ENCODE measurements at regions not wholly inside any gene's neighbourhood (a gene's known extent, or its start where the extent isn't known, plus 50 kb on each side); places are given as distances from the start of the nearest gene placed in this dataset.

- intact Hi-C loops (cut with micrococcal nuclease): no loop called here
- Histone ChIP-seq H3K27ac (ENCODE audit: low read depth in 1 of 2, low read length in 2 of 2) (no peak overlapping the region), H3K4me1 (ENCODE audit: control insufficient read depth in 1 of 2, insufficient read depth in 2 of 2, low read length in 2 of 2) (no peaks in the 10 kb centered on the region), H3K4me2 (replicated peaks; ENCODE audit: extremely low read depth, low read length, poor library complexity, severe bottlenecking) (no peak overlapping the region), H3K9me3 (replicated peaks in 1 of 2; ENCODE audit: control insufficient read depth in 1 of 2, insufficient read depth in 1 of 2, low read length in 2 of 2) (peaks cover 14 to 15% of the 10 kb centered on the region in 2 donors), H4K20me1 (ENCODE audit: insufficient read depth, low read length) (no peaks in the 10 kb centered on the region), H3K27me3 (ENCODE audit: control insufficient read depth in 2 of 2, insufficient read depth in 2 of 2, low read length in 2 of 2) (no peaks in the 10 kb centered on the region), H3K79me2 (ENCODE audit: insufficient read depth, low read length) (no peaks in the 10 kb centered on the region), H3K9ac (ENCODE audit: insufficient read depth, low read length, poor library complexity, severe bottlenecking) (no peak overlapping the region), H3K4me3 (replicated peaks in 1 of 3; ENCODE audit: low read depth in 2 of 3, low read length in 3 of 3) (no peak overlapping the region), H3K36me3 (replicated peaks in 1 of 2; ENCODE audit: control insufficient read depth in 1 of 2, insufficient read depth in 2 of 2, low read length in 2 of 2) (no peaks in the 10 kb centered on the region), H2AFZ (ENCODE audit: insufficient read depth, low read depth, low read length, poor library complexity, severe bottlenecking) (no peak overlapping the region)
- Mint-ChIP-seq H3K4me3 (no peak overlapping the region), H3K4me1 (no peaks in the 10 kb centered on the region), H3K9me3 (peaks cover 0 to 13% (median 8%) of the 10 kb centered on the region in 7 donors), H3K27ac (no peak overlapping the region), H3K36me3 (no peaks in the 10 kb centered on the region), H3K27me3 (ENCODE audit: low read depth in 3 of 3) (no peaks in the 10 kb centered on the region)
- no peak for TF ChIP-seq CTCF (IDR thresholded peaks at IDR 0.05)
- DNase-seq: no peak
Measured at GRCh38 chr4:111410571-111410970, 734.7 kb upstream of the FAM241A start.

- no peak for TF ChIP-seq CTCF (IDR thresholded peaks at IDR 0.05)
Measured at GRCh38 chr4:111417521-111417920, 727.7 kb upstream of the FAM241A start.

More at GRCh38 chr4:111417521-111417920, 727.7 kb upstream of the FAM241A start:
- H3K9me3 Mint-ChIP-seq: peaks cover 2 to 18% (median 6%) of the 10 kb centered on the region in 7 donors
- H3K27ac ChIP-seq (ENCODE audit: low read depth in 1 of 2, low read length in 2 of 2): no peak overlapping the region
- no peak overlapping the region for H3K4me3 Mint-ChIP-seq
- H3K27me3 ChIP-seq (ENCODE audit: control insufficient read depth in 2 of 2, insufficient read depth in 2 of 2, low read length in 2 of 2): no peaks in the 10 kb centered on the region
- H3K27me3 Mint-ChIP-seq (ENCODE audit: low read depth in 3 of 3): peaks cover 0 to 1% (median 0%) of the 10 kb centered on the region in 3 donors
- no peak for DNase-seq
- no peaks in the 10 kb centered on the region for H3K4me1 Mint-ChIP-seq
- peaks cover 18 to 20% of the 10 kb centered on the region in 2 donors for H3K9me3 ChIP-seq (replicated peaks in 1 of 2; ENCODE audit: control insufficient read depth in 1 of 2, insufficient read depth in 1 of 2, low read length in 2 of 2)
- H3K9ac ChIP-seq (ENCODE audit: insufficient read depth, low read length, poor library complexity, severe bottlenecking): no peak overlapping the region
- no peaks in the 10 kb centered on the region for H3K79me2 ChIP-seq (ENCODE audit: insufficient read depth, low read length)
- no peaks in the 10 kb centered on the region for H4K20me1 ChIP-seq (ENCODE audit: insufficient read depth, low read length)
- no peak overlapping the region for H3K4me2 ChIP-seq (replicated peaks; ENCODE audit: extremely low read depth, low read length, poor library complexity, severe bottlenecking)
- H3K36me3 Mint-ChIP-seq: no peaks in the 10 kb centered on the region
- no peaks in the 10 kb centered on the region for H3K4me1 ChIP-seq (ENCODE audit: control insufficient read depth in 1 of 2, insufficient read depth in 2 of 2, low read length in 2 of 2)
- H2AFZ ChIP-seq (ENCODE audit: insufficient read depth, low read depth, low read length, poor library complexity, severe bottlenecking): no peak overlapping the region
- H3K27ac Mint-ChIP-seq: no peak overlapping the region
- no peak overlapping the region for H3K4me3 ChIP-seq (replicated peaks in 1 of 3; ENCODE audit: low read depth in 2 of 3, low read length in 3 of 3)
- intact Hi-C loops (cut with micrococcal nuclease): no loop called here
- H3K36me3 ChIP-seq (replicated peaks in 1 of 2; ENCODE audit: control insufficient read depth in 1 of 2, insufficient read depth in 2 of 2, low read length in 2 of 2): no peaks in the 10 kb centered on the region

Data from CD14-positive monocyte (primary cell).